ENCODE measurements at regions not wholly inside any gene's neighbourhood (a gene's known extent, or its start where the extent isn't known, plus 50 kb on each side); places are given as distances from the start of the nearest gene placed in this dataset.

- TF ChIP-seq EZH2 (IDR thresholded peaks at IDR 0.05) (no peak), POLR2AphosphoS5 (IDR thresholded peaks at IDR 0.05; ENCODE audit: borderline replicate concordance, low read depth, low read length) (no peak), FOXP2 (optimal IDR thresholded peaks at IDR 0.05; ENCODE audit: control extremely low read depth, extremely low read length, insufficient read depth) (no peak)
Observed at GRCh38 chr9:73061146-73061545, 90.5 kb upstream of the ANXA1 start.
